ENCODE measurements at regions not wholly inside any gene's neighbourhood (a gene's known extent, or its start where the extent isn't known, plus 50 kb on each side); places are given as distances from the start of the nearest gene placed in this dataset.

- Histone ChIP-seq H3K36me3 (no peaks in the 10 kb centered on the region), H3K4me3 (no peak overlapping the region), H3K9me3 (no peaks in the 10 kb centered on the region), H3K27ac (no peak overlapping the region), H3K27me3 (no peaks in the 10 kb centered on the region), H3K4me1 (no peaks in the 10 kb centered on the region)
- WGBS, 2 donors: 82 to 88% methylated on average over 3 of the region's 3 CpGs
- no peak for TF ChIP-seq EP300 (IDR thresholded peaks at IDR 0.05)
- TF ChIP-seq CTCF (IDR thresholded peaks at IDR 0.05): no peak
- no peak for TF ChIP-seq POLR2A (IDR thresholded peaks at IDR 0.05)
- no peak for DNase-seq (ENCODE audit: low spot score in 2 of 2)
Observed at GRCh38 chr6:94670017-94670416, 907.3 kb upstream of the MANEA start.

GRCh38 chr6:94668876-94669275, 908.5 kb upstream of the MANEA start:
- H3K27me3 ChIP-seq: no peaks in the 10 kb centered on the region
- no peak overlapping the region for H3K4me3 ChIP-seq
- no peak for DNase-seq (ENCODE audit: low spot score in 2 of 2)
- H3K27ac ChIP-seq: no peak overlapping the region
- no peaks in the 10 kb centered on the region for H3K4me1 ChIP-seq
- no peaks in the 10 kb centered on the region for H3K36me3 ChIP-seq
- H3K9me3 ChIP-seq: no peaks in the 10 kb centered on the region
- no peak for TF ChIP-seq CTCF (IDR thresholded peaks at IDR 0.05)
- no peak for TF ChIP-seq EP300 (IDR thresholded peaks at IDR 0.05)
- no peak for TF ChIP-seq POLR2A (IDR thresholded peaks at IDR 0.05)

- Histone ChIP-seq H3K36me3 (no peaks in the 10 kb centered on the region), H3K4me3 (no peak overlapping the region), H3K9me3 (peaks cover 0 to 3% (median 0%) of the 10 kb centered on the region in 4 donors), H3K4me1 (no peaks in the 10 kb centered on the region), H3K27ac (no peak overlapping the region), H3K27me3 (no peaks in the 10 kb centered on the region)
- TF ChIP-seq EP300 (IDR thresholded peaks at IDR 0.05) (no peak), POLR2A (IDR thresholded peaks at IDR 0.05) (no peak), CTCF (IDR thresholded peaks at IDR 0.05) (no peak)
- WGBS, 2 donors: 65 to 85% methylated on average over 4 of the region's 4 CpGs
- no peak for DNase-seq (ENCODE audit: low spot score in 2 of 2)
Observed at GRCh38 chr6:94658929-94659328, 918.4 kb upstream of the MANEA start.

GRCh38 chr6:94651239-94651638, 926.1 kb upstream of the MANEA start:
- DNase-seq (ENCODE audit: low spot score in 2 of 2): no peak
- TF ChIP-seq EP300 (IDR thresholded peaks at IDR 0.05): no peak
- no peak for TF ChIP-seq CTCF (IDR thresholded peaks at IDR 0.05)
- TF ChIP-seq POLR2A (IDR thresholded peaks at IDR 0.05): no peak
- 81 to 82% methylated on average over 3 of the region's 3 CpGs for WGBS, 2 donors
- H3K9me3 ChIP-seq: peaks cover 0 to 3% (median 0%) of the 10 kb centered on the region in 4 donors
- H3K27ac ChIP-seq: no peak overlapping the region
- no peaks in the 10 kb centered on the region for H3K27me3 ChIP-seq
- H3K36me3 ChIP-seq: no peaks in the 10 kb centered on the region
- no peaks in the 10 kb centered on the region for H3K4me1 ChIP-seq
- no peak overlapping the region for H3K4me3 ChIP-seq

- H3K27me3 ChIP-seq: no peaks in the 10 kb centered on the region
- no peaks in the 10 kb centered on the region for H3K36me3 ChIP-seq
- no peaks in the 10 kb centered on the region for H3K9me3 ChIP-seq
- no peak overlapping the region for H3K4me3 ChIP-seq
- H3K4me1 ChIP-seq: no peaks in the 10 kb centered on the region
- DNase-seq (ENCODE audit: low spot score in 2 of 2): no peak
- H3K27ac ChIP-seq: no peak overlapping the region
- TF ChIP-seq POLR2A (IDR thresholded peaks at IDR 0.05) (no peak), EP300 (IDR thresholded peaks at IDR 0.05) (no peak), CTCF (IDR thresholded peaks at IDR 0.05) (no peak)
Observed at GRCh38 chr6:94645191-94645590, 932.1 kb upstream of the MANEA start.

All from tibial nerve (tissue), 4 donors.